Tibial nerve (tissue), 4 donors: ENCODE measurements at regions not wholly inside any gene's neighbourhood (a gene's known extent, or its start where the extent isn't known, plus 50 kb on each side); places are given as distances from the start of the nearest gene placed in this dataset.
"Not testable (repeated sequence)": the region's sequence is repeated elsewhere in the genome, so short reads cannot be mapped to it uniquely, and the experiment has no call there.

ENCODE experiments used
- EP300 ChIP-seq, 2 donors: sonication (generic); formaldehyde crosslinking; IDR thresholded peaks; one replicate each; pipeline ENCODE4 v1.6.1; 2017; ENCODE audit warnings: antibody characterized with exemption in 2 of 2, mild to moderate bottlenecking in 1 of 2
- POLR2A ChIP-seq, 2 donors: fragments of 450-650 bp; IDR thresholded peaks; one replicate each; pipeline ENCODE4 v1.6.1; 2017; ENCODE audit warnings: antibody characterized with exemption in 2 of 2, mild to moderate bottlenecking in 2 of 2, moderate library complexity in 2 of 2
- TF ChIP-seq, protein P1 (sequence below), 5 experiments: fragments of 200-600 bp in 3 of 5; fragments of 450-650 bp in 2 of 5; sonication (generic) in 3 of 5; IDR thresholded peaks; one replicate each; pipeline ENCODE4 v1.5.1; 2016 to 2019; ENCODE audit warnings: antibody characterized with exemption in 5 of 5, mild to moderate bottlenecking in 3 of 5, moderate library complexity in 2 of 5

DNA sequence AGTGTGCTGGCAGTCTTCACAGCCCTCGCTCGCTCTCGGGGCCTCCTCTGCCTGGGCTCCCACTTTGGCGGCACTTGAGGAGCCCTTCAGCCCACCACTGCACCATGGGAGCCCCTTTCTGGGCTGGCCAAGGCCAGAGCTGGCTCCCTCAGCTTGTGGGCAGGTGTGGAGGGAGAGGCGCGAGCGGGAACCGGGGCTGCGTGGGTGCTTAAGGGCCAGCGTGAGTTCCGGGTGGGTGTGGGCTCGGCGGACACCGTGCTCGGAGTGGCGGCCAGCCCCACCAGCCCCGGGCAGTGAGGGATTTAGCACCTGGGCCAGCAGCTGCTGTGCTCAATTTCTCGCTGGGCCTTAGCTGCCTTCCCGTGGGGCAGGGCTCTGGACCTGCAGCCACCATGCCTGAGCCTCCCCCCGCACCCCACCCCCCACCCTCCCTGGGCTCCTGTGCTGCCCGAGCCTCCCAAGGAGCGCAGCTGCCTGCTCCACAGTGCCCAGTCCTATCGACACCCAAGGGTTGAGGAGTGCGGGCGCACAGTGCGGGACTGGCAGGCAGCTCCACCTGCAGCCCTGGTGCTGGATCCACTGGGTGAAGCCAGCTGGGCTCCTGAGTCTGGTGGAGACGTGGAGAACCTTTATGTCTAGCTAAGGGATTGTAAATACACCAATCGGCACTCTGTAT lies 684.4 kb upstream of the GOLIM4 start:
- TF ChIP-seq, protein P1, sequence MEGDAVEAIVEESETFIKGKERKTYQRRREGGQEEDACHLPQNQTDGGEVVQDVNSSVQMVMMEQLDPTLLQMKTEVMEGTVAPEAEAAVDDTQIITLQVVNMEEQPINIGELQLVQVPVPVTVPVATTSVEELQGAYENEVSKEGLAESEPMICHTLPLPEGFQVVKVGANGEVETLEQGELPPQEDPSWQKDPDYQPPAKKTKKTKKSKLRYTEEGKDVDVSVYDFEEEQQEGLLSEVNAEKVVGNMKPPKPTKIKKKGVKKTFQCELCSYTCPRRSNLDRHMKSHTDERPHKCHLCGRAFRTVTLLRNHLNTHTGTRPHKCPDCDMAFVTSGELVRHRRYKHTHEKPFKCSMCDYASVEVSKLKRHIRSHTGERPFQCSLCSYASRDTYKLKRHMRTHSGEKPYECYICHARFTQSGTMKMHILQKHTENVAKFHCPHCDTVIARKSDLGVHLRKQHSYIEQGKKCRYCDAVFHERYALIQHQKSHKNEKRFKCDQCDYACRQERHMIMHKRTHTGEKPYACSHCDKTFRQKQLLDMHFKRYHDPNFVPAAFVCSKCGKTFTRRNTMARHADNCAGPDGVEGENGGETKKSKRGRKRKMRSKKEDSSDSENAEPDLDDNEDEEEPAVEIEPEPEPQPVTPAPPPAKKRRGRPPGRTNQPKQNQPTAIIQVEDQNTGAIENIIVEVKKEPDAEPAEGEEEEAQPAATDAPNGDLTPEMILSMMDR (IDR thresholded peaks at IDR 0.05), result not testable (repeated sequence)
- not testable (repeated sequence) for TF ChIP-seq POLR2A, EP300 (IDR thresholded peaks at IDR 0.05)
